Right cardiac atrium (tissue), 5 donors: ENCODE measurements at regions not wholly inside any gene's neighbourhood (a gene's known extent, or its start where the extent isn't known, plus 50 kb on each side); places are given as distances from the start of the nearest gene placed in this dataset.
"Not testable (repeated sequence)": the region's sequence is repeated elsewhere in the genome, so short reads cannot be mapped to it uniquely, and the experiment has no call there.

ENCODE experiments used
- ATAC-seq, 2 donors: fragments of 200-7000 bp; cut with Tn5 transposase; one replicate each; pipeline versions ENCODE4 v1.8.0 to v1.9.1; 2020; ENCODE audit warnings: moderate library complexity in 2 of 2, mild to moderate bottlenecking in 1 of 2
- DNase-seq, 3 donors: peaks; one replicate each; pipeline ENCODE4 v3.0.0-alpha.2; 2020
- H3K27ac ChIP-seq: one replicate; pipeline ENCODE4 v1.5.1; 2013; ENCODE audit warnings: mild to moderate bottlenecking, low read length, control low read depth, moderate library complexity
- H3K27me3 ChIP-seq: one replicate; pipeline ENCODE4 v1.6.1; 2013; ENCODE audit not compliant: control insufficient read depth, insufficient read depth
- H3K4me1 ChIP-seq: one replicate; pipeline ENCODE4 v1.6.1; 2013; ENCODE audit warnings: low read length; ENCODE audit not compliant: control insufficient read depth, insufficient read depth
- H3K4me3 ChIP-seq: one replicate; pipeline ENCODE4 v1.5.1; 2013; ENCODE audit warnings: low read length, control low read depth
- H3K9me3 ChIP-seq: one replicate; pipeline ENCODE4 v1.6.1; 2013; ENCODE audit warnings: low read length; ENCODE audit not compliant: control insufficient read depth
- WGBS: extraction: QIAGEN DNeasy Blood & Tissue Kit; methylation state at CpG from one replicate; pipeline ENCODE4 v1.1.7; 2013; 5-methylcytosine and 5-hydroxymethylcytosine counted together
- intact Hi-C, 4 donors: fragments of 100-400 bp; cut with DNase I; formaldehyde crosslinking; loops; one replicate each; pipeline versions ENCODE4 v1.11.0 to v1.14.0; 2022 to 2023
- donor health status: healthy with polysubstance abuse.
- donor health status: DM: no; HTN: yes; CAD: no.
- donor health status: DM: no; HTN: no; CAD: no.
- donor health status: DM: no; HTN: yes; CAD: no; lungs with severe emphysema.
- donor health status: DM: yes; HTN: yes; CAD: no.

DNA sequence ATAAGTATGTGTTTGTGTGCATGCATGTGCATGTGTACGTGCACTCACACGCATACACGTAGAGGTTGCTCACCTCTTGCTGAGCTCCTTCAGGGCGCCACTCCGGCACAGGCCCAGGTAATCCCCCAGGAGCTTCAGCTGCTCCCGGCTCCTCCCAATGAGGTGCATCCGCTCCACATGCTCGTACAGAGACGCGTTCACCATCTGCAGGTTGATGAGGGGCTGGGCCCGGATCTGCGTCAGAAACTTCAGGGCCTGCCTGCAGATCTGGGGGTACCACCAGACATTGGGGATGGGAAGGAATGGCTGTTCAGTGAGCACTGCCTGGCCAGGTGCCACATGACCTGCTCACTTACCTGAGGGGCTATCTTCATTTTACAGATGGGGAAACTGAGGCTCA, 127.0 kb downstream of the LRRC37A3 start:
- H3K27ac ChIP-seq, H3K4me1 ChIP-seq, H3K4me3 ChIP-seq, intact Hi-C loops, H3K27me3 ChIP-seq, DNase-seq, ATAC-seq, H3K9me3 ChIP-seq: not testable (repeated sequence)
- WGBS, result 87% methylated on average over 12 of the region's 12 CpGs

DNA sequence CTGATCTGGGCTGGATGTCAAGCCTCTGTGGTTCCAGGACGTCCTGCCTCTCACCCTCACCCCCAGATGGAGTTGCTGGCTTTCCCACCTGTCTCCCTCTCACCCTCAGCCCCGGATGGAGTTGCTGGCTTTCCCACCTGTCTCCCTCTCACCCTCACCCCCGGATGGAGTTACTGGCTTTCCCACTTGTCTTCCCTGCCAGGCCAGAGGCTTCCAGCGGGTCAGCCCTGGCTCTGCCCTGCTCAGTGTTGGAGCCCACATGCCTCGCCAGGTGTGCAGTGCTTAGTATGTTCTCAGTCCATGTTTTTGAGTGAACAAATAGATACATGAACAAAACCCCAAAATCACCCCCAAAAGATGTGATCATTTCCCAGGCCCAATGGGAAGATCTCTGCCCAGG, 127.6 kb downstream of the LRRC37A3 start:
- WGBS, result 74% methylated on average over 5 of the region's 5 CpGs
- H3K4me3 ChIP-seq, intact Hi-C loops, DNase-seq, H3K27ac ChIP-seq, ATAC-seq, H3K9me3 ChIP-seq, H3K27me3 ChIP-seq, H3K4me1 ChIP-seq: not testable (repeated sequence)

DNA sequence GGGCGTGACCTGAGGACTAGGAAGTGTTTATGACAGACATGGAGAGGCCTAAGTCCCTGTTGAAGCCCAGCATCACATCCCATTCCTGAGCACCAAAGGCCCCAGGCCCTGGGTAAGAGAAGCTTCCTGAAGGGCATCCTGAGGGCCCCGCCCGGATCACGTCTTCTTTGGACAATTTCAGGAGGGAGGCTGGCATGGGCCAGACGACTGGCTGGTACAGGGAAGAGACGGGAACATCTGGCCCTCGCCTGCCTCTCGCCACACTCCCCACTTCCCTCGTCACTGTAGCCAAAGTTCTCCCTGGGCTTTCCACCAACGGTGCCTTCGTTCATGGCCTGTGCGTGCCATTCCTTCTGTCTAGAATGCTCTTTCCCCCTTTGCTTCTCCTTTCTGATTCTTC, 128.1 kb downstream of the LRRC37A3 start:
- H3K4me1 ChIP-seq, intact Hi-C loops, H3K4me3 ChIP-seq, H3K27me3 ChIP-seq, H3K9me3 ChIP-seq, H3K27ac ChIP-seq, DNase-seq, ATAC-seq: not testable (repeated sequence)
- 84% methylated on average over 12 of the region's 12 CpGs for WGBS

DNA sequence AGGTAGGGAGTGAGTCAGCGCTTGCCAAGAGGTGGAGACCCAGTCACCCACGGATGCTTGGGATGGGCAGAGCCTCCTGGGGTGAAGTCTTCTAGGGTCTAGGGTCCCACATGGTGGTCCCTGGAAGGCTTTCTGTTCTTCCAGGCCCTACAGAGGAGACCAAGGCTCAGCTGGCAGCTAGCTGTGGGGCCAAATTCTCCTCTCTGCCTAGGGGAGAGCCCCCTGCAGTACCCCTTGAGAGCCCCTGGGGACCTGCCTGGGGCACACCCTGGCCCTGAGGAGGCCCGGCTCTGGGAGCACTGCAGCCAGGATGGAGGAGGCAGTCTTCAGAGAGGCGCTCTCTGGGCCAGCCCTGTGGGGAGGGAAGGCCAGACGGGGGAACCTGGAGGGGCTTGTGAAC, 128.6 kb upstream of the SMURF2 start:
- H3K4me1 ChIP-seq, ATAC-seq, intact Hi-C loops, H3K9me3 ChIP-seq, DNase-seq, H3K27me3 ChIP-seq, H3K4me3 ChIP-seq, H3K27ac ChIP-seq: not testable (repeated sequence)
- WGBS, result 82% methylated on average over 5 of the region's 5 CpGs

DNA sequence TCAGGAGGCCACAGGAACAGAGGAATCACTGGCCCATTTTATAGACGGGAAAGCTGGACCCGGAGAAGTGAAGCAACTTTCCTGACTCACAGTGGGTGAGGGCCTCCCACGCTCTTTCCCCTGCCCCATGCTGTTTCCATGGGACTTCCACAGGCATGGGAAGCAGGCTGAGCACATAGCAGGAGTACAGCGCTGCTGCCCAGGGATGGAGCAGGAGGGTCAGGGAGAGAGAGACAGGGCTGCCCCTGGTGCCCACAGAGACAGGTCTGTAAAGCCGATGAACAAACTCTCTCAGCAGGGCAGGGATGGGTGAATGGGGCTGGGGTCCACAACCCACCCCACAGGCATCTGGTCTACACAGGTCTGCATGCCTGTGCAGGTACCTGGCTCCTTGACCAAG, 128.1 kb upstream of the SMURF2 start:
- H3K4me3 ChIP-seq, DNase-seq, H3K9me3 ChIP-seq, H3K4me1 ChIP-seq, intact Hi-C loops, ATAC-seq, H3K27me3 ChIP-seq, H3K27ac ChIP-seq: not testable (repeated sequence)
- 91% methylated on average over 5 of the region's 5 CpGs for WGBS

DNA sequence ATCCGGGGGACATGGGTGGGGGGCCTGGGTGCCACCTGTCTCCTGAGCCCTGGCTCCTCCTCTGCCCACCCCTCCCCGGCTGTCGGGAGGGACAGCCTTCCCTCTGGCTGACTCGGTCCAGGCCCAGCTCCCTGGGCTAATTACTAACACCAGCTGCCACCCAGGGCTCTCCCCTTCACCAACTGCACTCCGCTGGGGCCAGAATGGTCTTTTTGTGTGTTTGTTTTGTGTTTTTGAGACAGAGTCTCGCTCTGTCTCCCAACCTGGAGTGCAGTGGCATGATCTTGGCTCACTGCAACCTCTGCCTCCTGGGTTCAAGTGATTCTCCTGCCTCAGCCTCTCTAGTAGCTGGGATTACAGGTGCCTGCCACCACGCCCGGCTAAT, 126.9 kb upstream of the SMURF2 start:
- intact Hi-C loops, H3K27ac ChIP-seq, H3K4me1 ChIP-seq, ATAC-seq, H3K4me3 ChIP-seq, H3K9me3 ChIP-seq, H3K27me3 ChIP-seq, DNase-seq: not testable (repeated sequence)
- WGBS, result 79% methylated on average over 8 of the region's 8 CpGs

DNA sequence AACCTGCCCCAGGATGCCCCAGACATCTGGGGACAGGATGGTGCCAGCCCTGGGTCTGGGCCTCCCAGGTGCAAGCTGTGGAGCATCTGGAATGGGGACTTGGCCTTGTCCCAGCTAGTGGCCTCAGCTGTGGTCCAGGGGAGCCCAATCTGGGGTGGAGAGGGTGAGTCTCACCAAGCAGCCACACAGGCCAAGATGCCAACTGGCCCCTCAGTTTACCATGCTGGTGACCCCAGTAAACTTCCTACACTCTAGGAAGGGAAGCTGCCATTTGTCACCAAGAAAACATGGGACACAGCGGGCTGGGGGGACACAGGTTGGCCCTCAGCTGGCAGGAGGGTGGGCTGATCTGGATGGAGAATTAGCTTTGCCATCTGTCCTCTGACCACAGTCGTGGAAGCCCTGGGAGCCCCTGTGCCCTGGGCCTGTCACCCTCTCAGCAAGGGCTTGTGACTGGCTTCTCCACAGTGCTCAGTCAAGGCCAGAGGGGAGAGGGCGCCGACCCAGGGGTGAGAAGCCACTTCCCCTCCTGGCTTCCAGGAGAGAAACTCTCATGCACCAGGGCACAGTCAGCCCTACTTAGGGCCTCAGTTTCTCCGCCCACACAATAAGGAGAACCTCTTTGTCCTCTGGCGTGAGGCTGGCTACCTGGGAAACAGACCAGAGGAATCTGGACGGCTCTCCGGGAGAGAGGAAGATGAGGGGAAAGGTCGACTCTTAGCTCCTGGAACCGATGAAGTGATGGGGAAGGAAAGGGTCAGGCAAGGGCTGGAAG, 126.4 kb upstream of the SMURF2 start:
- Histone ChIP-seq H3K27me3 (no peaks in the 10 kb centered on the region), H3K4me3 (no peak overlapping the region), H3K4me1 (peaks cover 3% of the 10 kb centered on the region), H3K27ac (no peak overlapping the region), H3K9me3 (no peaks in the 10 kb centered on the region)
- DNase-seq (no peak), ATAC-seq (no peak)
- intact Hi-C loops, result no loop called here
- WGBS, result 80% methylated on average over 10 of the region's 10 CpGs

DNA sequence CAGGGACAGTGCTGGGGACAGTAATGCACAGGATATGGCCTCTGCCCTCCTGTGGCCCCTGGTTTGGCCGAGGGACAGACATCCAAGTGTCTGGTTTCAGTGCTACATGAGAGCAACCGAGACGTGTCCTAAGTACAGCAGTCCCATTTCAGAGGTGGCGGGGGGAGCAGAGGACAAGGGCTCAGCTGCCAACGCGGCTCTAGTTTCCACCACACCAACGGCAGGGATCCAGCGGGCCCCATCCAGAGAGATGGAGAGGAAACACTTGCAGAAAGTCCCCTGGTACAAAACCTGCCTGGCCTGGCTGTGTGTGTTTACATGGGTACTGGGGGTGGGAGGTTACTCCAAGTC, 125.8 kb upstream of the SMURF2 start:
- no peaks in the 10 kb centered on the region for H3K4me1 ChIP-seq
- DNase-seq (no peak), ATAC-seq (no peak)
- WGBS, result 78% methylated on average over 8 of the region's 8 CpGs
- H3K4me3 ChIP-seq, result no peak overlapping the region
- H3K27me3 ChIP-seq, result no peaks in the 10 kb centered on the region
- intact Hi-C loops, result no loop called here
- H3K9me3 ChIP-seq, result no peaks in the 10 kb centered on the region
- H3K27ac ChIP-seq, result no peak overlapping the region

DNA sequence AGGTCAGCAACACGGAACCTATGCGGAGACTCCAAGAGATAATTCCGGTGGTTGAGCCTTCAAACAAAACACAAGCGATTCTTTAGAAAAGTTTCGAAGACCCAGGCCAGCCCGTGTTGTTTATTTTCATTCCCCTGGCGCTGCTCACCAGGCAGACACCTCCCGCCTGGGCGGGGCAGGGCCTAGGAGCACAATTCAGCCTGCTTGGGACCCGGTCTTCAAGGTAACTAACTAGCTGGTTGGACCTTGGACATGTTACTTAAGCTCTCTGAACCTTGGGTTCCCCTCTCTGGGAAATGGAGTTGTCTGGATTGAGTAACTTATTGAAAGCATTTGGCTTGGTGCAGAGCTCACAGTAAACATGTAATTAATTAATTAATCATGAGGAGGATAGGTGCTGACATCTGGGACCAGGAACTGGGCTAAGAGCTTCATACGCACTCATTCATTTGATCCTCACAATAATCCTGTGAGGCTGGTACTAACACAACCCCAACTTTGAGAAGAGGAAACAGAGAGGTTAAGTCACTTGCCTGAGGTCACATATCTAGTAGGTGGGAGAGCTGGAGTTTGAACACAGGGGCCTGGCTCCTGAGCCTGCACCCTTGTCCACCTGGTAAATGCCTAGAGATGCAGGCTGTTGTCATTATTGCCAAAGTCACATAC, 125.3 kb upstream of the SMURF2 start:
- no peaks in the 10 kb centered on the region for H3K27me3 ChIP-seq
- no peak for DNase-seq
- no peak overlapping the region for H3K27ac ChIP-seq
- WGBS, result 89% methylated on average over 11 of the region's 11 CpGs
- intact Hi-C loops, result no loop called here
- no peak overlapping the region for H3K4me3 ChIP-seq
- no peaks in the 10 kb centered on the region for H3K9me3 ChIP-seq
- ATAC-seq, result no peak
- H3K4me1 ChIP-seq, result no peaks in the 10 kb centered on the region

DNA sequence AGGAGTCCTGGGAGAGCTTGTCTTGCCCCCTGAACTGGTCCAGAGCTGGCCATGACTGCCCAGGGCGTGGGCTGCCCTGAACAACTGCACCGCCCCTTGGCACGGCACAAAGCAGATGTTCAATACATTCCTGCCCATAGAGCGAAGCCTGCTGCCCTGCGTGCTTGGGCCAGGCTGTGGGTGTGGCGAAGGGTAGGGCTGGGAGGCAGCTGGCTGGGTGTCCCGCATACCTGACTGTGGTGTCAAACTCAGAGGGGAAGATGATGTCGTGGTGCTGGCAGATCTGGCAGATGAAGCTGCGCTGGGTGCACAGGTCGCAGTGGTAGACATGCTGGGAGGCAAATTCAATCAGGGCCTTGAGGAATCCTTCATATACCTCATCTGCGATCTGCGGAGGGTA, 124.2 kb upstream of the SMURF2 start:
- intact Hi-C loops, result no loop called here
- Histone ChIP-seq H3K27me3 (no peaks in the 10 kb centered on the region), H3K9me3 (no peaks in the 10 kb centered on the region), H3K4me1 (no peaks in the 10 kb centered on the region), H3K4me3 (no peak overlapping the region), H3K27ac (no peak overlapping the region)
- WGBS, result 94% methylated on average over 12 of the region's 12 CpGs
- DNase-seq (no peak), ATAC-seq (no peak)

DNA sequence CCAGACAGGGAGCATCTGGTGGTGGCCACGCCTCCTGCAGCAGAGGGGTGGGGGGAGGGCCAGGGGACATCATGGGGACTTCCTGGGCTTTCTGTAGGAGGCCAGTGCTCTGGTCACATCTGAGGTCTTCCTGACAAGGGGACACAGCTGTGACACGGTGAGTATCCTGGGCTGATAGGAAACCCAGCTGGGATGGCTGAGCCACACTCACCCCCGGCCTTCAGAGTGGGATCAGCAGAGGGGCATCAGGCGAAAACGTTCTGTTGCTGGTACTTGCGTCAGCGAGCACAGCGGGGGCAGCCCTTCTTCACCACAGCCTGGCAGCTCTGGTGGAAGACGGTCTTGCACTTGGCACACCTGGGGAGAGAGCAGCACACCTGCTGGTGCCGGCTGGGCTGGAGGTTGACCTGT, 122.9 kb upstream of the SMURF2 start:
- no peak overlapping the region for H3K27ac ChIP-seq
- H3K9me3 ChIP-seq, result no peaks in the 10 kb centered on the region

More for the DNA sequence above, 122.9 kb upstream of the SMURF2 start:
- H3K4me3 ChIP-seq, result no peak overlapping the region
- ATAC-seq (no peak), DNase-seq (no peak)
- intact Hi-C loops, result no loop called here
- H3K4me1 ChIP-seq, result peaks cover 6% of the 10 kb centered on the region
- 84% methylated on average over 10 of the region's 10 CpGs for WGBS
- H3K27me3 ChIP-seq, result no peaks in the 10 kb centered on the region
